Colonic mucosa (tissue), 4 donors: ENCODE measurements at regions not wholly inside any gene's neighbourhood (a gene's known extent, or its start where the extent isn't known, plus 50 kb on each side); places are given as distances from the start of the nearest gene placed in this dataset.

Experiments used
- DNase-seq: peaks from one replicate; pipeline ENCODE4 v3.0.0-alpha.2; 2020
- H3K27ac ChIP-seq: fragments of 200-600 bp; one replicate; pipeline ENCODE4 v1.8.0; 2021
- H3K27me3 ChIP-seq: fragments of 200-600 bp; one replicate; pipeline ENCODE4 v1.8.0; 2021
- H3K36me3 ChIP-seq: fragments of 200-600 bp; one replicate; pipeline ENCODE4 v1.8.0; 2021
- H3K4me1 ChIP-seq: fragments of 200-600 bp; one replicate; pipeline ENCODE4 v1.8.0; 2021; ENCODE audit warnings: mild to moderate bottlenecking
- H3K4me3 ChIP-seq: fragments of 200-600 bp; one replicate; pipeline ENCODE4 v1.8.0; 2021
- H3K9ac ChIP-seq, 2 donors: one replicate each; pipeline ENCODE4 v1.7.0; 2013; ENCODE audit warnings: control low read depth in 2 of 2, low read depth in 2 of 2, low read length in 2 of 2
- H3K9me3 ChIP-seq: fragments of 200-600 bp; one replicate; pipeline ENCODE4 v1.8.0; 2021
- intact Hi-C: fragments of 100-400 bp; cut with DNase I; formaldehyde crosslinking; loops from one replicate; pipeline ENCODE4 v1.14.1; 2022
- TF ChIP-seq, protein P1 (sequence below): fragments of 200-600 bp; IDR thresholded peaks from one replicate; pipeline ENCODE4 v1.8.0; 2022; ENCODE audit warnings: antibody characterized with exemption, mild to moderate bottlenecking
- donor health status: healthy.
- donor health status: DM: no; HTN: no; CAD: no.
- donor health status: DM: no; HTN: no; CAD: no.

DNA sequence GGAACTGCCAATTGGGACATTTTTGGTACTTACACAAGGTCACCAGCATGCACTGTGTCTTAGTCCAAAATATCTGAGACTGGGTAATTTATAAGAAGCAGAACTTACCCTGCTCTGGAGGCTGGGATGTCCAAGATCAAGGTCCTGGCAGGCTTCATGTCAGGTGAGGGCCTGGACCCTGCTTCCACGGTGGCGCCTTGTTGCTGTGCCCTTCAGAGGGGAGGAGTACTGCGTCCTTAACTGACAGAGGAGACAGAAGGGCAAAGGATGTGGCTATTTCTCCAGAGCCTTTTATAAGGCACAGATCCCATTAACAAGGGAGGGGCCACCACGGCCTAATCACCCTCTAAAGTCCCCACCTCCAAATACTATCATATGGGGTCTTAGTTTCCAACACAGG lies 178.9 kb downstream of the C16orf95 start:
- H3K27ac ChIP-seq = no peak overlapping the region
- no peaks in the 10 kb centered on the region for H3K4me1 ChIP-seq
- DNase-seq = no peak
- intact Hi-C loops = no loop called here
- H3K4me3 ChIP-seq = no peak overlapping the region
- no peaks in the 10 kb centered on the region for H3K27me3 ChIP-seq
- H3K36me3 ChIP-seq = no peaks in the 10 kb centered on the region
- no peak overlapping the region for H3K9ac ChIP-seq
- H3K9me3 ChIP-seq = no peaks in the 10 kb centered on the region
- TF ChIP-seq, protein P1, sequence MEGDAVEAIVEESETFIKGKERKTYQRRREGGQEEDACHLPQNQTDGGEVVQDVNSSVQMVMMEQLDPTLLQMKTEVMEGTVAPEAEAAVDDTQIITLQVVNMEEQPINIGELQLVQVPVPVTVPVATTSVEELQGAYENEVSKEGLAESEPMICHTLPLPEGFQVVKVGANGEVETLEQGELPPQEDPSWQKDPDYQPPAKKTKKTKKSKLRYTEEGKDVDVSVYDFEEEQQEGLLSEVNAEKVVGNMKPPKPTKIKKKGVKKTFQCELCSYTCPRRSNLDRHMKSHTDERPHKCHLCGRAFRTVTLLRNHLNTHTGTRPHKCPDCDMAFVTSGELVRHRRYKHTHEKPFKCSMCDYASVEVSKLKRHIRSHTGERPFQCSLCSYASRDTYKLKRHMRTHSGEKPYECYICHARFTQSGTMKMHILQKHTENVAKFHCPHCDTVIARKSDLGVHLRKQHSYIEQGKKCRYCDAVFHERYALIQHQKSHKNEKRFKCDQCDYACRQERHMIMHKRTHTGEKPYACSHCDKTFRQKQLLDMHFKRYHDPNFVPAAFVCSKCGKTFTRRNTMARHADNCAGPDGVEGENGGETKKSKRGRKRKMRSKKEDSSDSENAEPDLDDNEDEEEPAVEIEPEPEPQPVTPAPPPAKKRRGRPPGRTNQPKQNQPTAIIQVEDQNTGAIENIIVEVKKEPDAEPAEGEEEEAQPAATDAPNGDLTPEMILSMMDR = no peak

- TF ChIP-seq, protein P1 = no peak
Observed at GRCh38 chr16:87138738-87139267, 178.4 kb downstream of the C16orf95 start.

GRCh38 chr16:87140211-87141200 lies 176.7 kb downstream of the C16orf95 start:
- TF ChIP-seq, protein P1 = no peak
- Histone ChIP-seq H3K36me3 (no peaks in the 10 kb centered on the region), H3K27ac (no peak overlapping the region), H3K9ac (no peak overlapping the region), H3K4me3 (no peak overlapping the region), H3K27me3 (no peaks in the 10 kb centered on the region), H3K9me3 (no peaks in the 10 kb centered on the region), H3K4me1 (no peaks in the 10 kb centered on the region)
- intact Hi-C loops = no loop called here
- no peak for DNase-seq

More at GRCh38 chr16:87138738-87139267, 178.4 kb downstream of the C16orf95 start:
- no peaks in the 10 kb centered on the region for H3K27me3 ChIP-seq
- H3K9ac ChIP-seq = no peak overlapping the region
- no peak overlapping the region for H3K4me3 ChIP-seq
- no peaks in the 10 kb centered on the region for H3K9me3 ChIP-seq
- intact Hi-C loops = no loop called here
- H3K36me3 ChIP-seq = no peaks in the 10 kb centered on the region
- H3K4me1 ChIP-seq = no peaks in the 10 kb centered on the region
- H3K27ac ChIP-seq = no peak overlapping the region
- DNase-seq = no peak

GRCh38 chr16:87141402-87141801 lies 175.8 kb downstream of the C16orf95 start:
- Histone ChIP-seq H3K9ac (no peak overlapping the region), H3K27ac (no peak overlapping the region), H3K36me3 (no peaks in the 10 kb centered on the region), H3K27me3 (no peaks in the 10 kb centered on the region), H3K4me3 (no peak overlapping the region), H3K4me1 (no peaks in the 10 kb centered on the region), H3K9me3 (no peaks in the 10 kb centered on the region)
- TF ChIP-seq, protein P1 = no peak
- intact Hi-C loops = no loop called here
- DNase-seq = no peak

GRCh38 chr16:87143661-87144121 lies 173.5 kb downstream of the C16orf95 start:
- H3K27me3 ChIP-seq = no peaks in the 10 kb centered on the region
- no peaks in the 10 kb centered on the region for H3K4me1 ChIP-seq
- intact Hi-C loops = no loop called here
- no peak overlapping the region for H3K27ac ChIP-seq
- TF ChIP-seq, protein P1 = no peak
- DNase-seq = no peak
- H3K4me3 ChIP-seq = no peak overlapping the region
- no peak overlapping the region for H3K9ac ChIP-seq
- no peaks in the 10 kb centered on the region for H3K36me3 ChIP-seq
- H3K9me3 ChIP-seq = no peaks in the 10 kb centered on the region
